Fibroblast of villous mesenchyme (primary cell): ENCODE measurements at regions not wholly inside any gene's neighbourhood (a gene's known extent, or its start where the extent isn't known, plus 50 kb on each side); places are given as distances from the start of the nearest gene placed in this dataset.
"Not testable (repeated sequence)": the region's sequence is repeated elsewhere in the genome, so short reads cannot be mapped to it uniquely, and the experiment has no call there.

Source experiments
- DNase-seq: peaks from one replicate; pipeline ENCODE4 v3.0.0-alpha.2; 2010; ENCODE audit warnings: low read depth
- H3K4me3 ChIP-seq: 2 replicates; pipeline ENCODE4 v1.5.1; 2011; ENCODE audit warnings: low read depth, mild to moderate bottlenecking, low read length
- TF ChIP-seq, protein P1 (sequence below): IDR thresholded peaks from 2 replicates; pipeline ENCODE4 v1.5.1; 2012; ENCODE audit warnings: low read depth, mild to moderate bottlenecking, low read length; ENCODE audit not compliant: insufficient read depth

DNA sequence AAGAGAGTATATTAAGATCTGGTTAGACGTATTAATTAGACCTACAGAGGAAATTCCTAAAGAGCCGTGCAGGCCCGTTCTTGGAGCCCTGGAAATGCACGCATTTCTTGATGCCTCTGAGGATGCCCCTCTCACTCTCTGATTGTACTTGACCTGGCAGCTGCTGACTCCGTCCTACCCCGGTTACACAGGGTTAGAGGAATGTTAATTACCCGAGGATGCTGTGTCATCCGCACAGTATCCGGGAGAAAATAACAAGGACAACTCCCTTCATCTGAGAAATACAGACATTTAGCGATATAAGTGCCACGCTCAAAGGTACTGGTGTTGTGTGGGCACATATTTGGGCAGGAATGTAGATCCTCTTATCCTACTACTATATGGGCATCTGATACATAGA is 404.6 kb upstream of the FAT1 start:
- peak; percentile 3 for DNase-seq
- TF ChIP-seq, protein P1, sequence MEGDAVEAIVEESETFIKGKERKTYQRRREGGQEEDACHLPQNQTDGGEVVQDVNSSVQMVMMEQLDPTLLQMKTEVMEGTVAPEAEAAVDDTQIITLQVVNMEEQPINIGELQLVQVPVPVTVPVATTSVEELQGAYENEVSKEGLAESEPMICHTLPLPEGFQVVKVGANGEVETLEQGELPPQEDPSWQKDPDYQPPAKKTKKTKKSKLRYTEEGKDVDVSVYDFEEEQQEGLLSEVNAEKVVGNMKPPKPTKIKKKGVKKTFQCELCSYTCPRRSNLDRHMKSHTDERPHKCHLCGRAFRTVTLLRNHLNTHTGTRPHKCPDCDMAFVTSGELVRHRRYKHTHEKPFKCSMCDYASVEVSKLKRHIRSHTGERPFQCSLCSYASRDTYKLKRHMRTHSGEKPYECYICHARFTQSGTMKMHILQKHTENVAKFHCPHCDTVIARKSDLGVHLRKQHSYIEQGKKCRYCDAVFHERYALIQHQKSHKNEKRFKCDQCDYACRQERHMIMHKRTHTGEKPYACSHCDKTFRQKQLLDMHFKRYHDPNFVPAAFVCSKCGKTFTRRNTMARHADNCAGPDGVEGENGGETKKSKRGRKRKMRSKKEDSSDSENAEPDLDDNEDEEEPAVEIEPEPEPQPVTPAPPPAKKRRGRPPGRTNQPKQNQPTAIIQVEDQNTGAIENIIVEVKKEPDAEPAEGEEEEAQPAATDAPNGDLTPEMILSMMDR, result no peak
- H3K4me3 ChIP-seq, result no peak overlapping the region

DNA sequence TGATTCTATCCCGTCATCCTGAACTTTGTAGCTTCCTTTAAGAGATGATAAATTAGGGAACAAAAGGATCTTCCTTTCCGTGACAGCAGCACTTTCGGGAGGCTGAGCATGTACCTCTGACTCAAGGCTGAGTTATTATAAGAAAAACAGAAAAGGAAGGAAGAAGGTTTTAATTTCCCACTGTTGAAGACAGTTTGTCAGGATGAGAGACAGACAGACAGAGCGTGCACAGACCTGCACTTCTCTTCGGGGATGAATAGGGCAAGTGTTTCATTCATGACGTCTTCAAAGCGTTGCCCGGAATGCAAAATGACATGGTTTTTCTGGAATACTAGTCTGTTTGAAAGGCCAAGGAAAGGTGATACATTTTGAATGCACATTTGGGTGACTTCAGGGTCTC is 405.3 kb upstream of the FAT1 start:
- DNase-seq, result no peak
- no peak overlapping the region for H3K4me3 ChIP-seq
- TF ChIP-seq, protein P1, result no peak

DNA sequence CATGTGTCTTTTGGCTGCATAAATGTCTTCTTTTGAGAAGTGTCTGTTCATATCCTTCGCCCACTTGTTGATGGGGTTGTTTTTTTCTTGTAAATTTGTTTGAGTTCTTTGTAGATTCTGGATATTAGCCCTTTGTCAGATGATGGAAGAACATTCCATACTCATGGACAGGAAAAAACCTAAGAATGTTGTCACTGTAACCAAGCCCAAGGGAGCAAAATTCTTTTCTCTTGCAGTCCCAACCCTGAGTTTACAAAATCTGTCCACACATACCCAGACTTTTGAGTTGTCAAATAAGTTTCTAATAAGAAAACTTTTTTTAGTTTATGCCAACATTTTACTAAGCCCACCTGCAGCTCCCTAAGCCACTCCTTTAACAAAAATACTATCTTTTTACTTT is 408.2 kb upstream of the FAT1 start:
- H3K4me3 ChIP-seq, DNase-seq: not testable (repeated sequence)

DNA sequence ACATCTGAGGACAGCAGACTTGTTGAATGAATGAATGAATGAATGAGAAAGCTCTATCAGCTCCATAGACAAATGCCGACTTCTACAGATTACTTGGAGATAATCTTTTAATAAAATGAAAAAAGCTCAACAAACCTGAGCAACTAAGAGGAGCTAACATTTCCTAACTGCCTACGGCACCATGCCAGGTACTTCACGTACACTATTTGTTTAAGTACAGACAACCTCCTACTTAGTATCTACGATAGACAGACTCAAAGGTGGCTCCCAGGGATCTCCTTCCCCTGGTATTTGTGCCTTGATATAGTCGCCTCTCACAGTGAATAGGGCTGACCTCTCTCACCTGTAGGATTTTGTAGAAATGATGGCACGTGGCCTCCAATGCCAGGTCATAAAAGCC is 412.2 kb upstream of the FAT1 start:
- no peak for DNase-seq
- H3K4me3 ChIP-seq, result no peak overlapping the region
- TF ChIP-seq, protein P1, result no peak

DNA sequence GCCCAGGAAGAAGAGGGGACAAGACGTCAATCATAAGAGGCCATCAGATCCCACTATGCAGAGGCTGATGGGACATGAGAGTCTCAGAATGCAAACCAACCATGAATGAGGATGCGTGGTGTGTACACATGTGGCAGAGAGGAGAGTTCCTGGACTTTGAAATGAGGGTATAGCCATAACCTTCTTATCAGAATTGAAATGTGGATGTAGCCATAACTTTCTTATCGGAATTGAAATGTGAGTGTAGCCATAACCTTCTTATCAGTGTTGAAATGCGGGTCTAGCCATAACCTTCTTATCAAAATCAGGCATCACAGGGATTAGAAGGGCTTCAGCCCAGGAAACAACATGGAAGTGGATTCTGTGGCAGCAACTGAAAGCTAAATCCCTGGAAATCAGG is 415.5 kb upstream of the FAT1 start:
- no peak overlapping the region for H3K4me3 ChIP-seq
- TF ChIP-seq, protein P1, result no peak
- peak; percentile 17 for DNase-seq

DNA sequence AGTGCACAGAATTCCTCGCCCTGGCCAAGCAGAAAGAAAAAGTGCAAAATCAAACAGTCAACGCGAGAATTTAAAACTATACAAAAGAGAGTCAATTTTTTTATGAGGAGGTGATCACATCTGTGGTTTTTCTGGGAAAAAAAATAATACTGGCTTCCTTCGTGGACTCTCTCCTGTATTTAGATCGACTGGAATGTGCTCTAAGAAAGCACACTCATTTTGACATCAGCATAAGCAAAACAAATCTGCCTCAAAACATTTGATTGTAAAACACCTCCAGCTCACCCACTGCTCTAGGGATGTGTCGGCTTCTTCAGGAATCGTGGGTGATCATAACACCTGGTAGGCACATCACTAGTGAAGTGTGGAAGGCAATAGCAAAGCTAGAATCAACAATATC is 417.4 kb upstream of the FAT1 start:
- DNase-seq, result no peak
- TF ChIP-seq, protein P1, result no peak
- H3K4me3 ChIP-seq, result no peak overlapping the region

DNA sequence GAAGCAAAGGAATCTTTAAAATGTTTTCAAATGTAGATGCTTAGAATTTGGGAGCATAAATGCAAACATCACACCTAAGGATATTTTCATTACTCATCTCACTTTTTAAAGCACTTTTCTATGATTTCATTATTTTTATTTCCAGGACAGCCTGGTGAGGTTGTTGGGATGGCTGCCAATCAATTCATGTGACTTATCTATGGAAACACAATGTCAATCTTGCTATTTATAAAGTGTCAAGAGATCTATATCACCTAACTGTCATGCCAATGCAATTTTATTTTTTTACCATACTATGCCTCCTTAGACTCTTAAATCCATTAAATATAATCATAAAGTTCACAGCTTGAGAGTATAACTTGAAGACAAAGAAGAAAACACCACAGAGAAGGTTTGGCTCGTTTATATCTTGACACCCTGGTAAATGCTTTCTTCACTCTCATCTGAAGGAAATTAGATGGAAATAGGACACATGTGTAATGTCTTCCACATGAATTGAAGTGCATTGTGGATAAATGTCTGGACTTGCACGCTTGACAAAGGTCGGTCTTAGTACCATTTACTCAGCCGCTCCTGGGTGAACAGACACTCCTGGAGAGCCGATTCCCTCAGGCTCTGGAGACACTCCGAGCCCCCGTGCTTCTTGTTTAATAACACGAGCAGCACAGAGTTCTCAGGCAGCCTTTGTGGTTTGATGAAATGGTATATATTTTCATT is 425.7 kb upstream of the FAT1 start:
- H3K4me3 ChIP-seq, result no peak overlapping the region
- DNase-seq, result no peak
- TF ChIP-seq, protein P1, result no peak
